SKM-1 treated with dmso at 0.1 percent for 144 hours (cell line): ENCODE measurements at regions not wholly inside any gene's neighbourhood (a gene's known extent, or its start where the extent isn't known, plus 50 kb on each side); places are given as distances from the start of the nearest gene placed in this dataset.

Source experiments
- DNase-seq: peaks from one replicate; lab custom pipeline; 2025; ENCODE audit not compliant: unreplicated experiment; lab: John Stamatoyannopoulos, UW

DNA sequence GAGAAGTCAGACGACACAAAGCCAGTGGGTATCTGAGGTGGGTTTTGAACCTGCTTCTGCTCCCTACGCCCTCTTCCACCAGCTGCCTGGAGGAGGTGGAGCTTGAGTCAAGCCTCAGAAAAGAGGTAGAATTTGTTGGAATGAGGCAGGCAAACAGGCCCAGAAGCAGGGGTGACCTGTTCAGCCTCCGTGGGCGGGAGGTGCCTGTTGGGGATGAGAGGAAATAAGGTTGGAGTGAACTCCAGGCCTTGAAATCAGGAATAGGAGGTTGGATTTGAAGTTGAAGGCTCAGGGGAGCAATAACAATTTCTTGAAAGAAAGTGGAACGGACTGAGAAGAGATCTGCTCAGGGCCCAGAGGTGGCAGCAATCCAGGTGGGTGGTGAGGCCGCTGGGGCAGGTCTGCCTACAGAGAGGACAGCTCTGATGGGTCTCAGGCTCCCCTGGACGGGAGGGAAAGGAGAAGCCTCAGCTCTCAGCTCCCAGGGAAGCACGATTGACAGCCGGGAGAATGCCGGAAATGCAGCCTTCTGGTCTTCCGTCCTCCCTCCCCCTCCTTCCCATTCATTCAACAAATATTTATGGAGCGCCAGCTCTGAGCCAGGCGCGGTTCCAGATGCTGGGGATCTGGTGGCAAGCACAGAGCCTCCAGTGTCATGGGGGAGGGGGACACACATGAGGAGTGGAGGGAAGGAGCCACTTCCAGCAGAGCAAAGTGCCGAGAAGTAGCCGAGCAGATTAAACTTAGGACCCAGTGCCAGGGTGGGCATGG is 61.9 kb upstream of the CIBAR2 start:
- DNase-seq = no peak

GRCh38 chr16:85174871-85175723 is 62.8 kb upstream of the CIBAR2 start:
- no peak for DNase-seq

GRCh38 chr16:85175724-85176233 is 63.5 kb upstream of the CIBAR2 start:
- DNase-seq = no peak

- no peak for DNase-seq
Measured at GRCh38 chr16:85176541-85177447, 64.5 kb upstream of the CIBAR2 start.

DNA sequence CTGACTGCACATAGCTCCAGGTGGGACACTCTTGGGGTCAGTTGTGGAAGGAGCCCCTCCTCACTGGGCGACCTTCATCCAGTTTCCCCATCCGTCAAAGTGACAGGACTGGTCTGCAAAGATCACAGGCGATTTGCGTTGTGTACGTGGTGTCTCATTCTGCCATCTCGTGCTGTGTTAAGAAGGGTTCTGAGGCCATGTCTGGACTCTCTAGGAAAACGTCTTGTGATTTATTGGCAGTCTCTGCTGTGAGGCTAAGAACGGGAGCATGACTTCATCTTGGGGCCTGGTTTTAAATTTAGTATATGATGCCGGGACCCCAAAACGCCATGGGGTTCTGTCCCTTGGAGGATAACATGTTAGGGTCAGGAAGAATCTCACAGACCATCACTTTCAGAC is 65.2 kb upstream of the CIBAR2 start:
- no peak for DNase-seq

DNA sequence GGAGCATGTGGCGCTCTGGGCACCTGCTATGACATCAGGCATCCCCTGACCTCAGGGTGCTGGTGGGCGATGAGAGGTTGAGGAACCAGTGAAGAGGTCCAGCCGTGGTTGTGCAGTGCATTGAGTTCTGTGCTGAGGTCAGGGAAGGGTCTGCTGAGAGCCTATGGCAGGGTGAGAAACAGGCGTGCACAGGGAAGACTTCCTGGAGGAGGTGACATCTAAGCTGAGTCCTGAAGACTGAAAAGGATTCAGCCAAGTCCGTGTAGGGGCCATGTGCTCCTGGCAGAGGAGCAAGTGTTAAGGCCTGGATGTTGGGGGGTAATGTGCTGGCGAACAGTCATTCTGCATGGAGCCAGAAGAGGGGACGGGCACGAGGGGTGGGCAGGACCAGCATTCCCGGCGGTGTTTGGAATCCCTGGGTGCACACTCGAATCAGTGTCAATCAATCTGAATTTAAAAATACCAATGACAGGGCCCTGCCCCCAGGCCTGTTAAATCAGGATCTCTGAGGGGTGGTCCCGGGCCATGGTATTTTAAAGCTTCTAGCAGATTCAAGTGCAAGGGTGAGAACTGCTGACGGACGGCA is 65.8 kb upstream of the CIBAR2 start:
- DNase-seq = no peak

- no peak for DNase-seq
Measured at GRCh38 chr16:85178596-85178995, 66.3 kb upstream of the CIBAR2 start.

- no peak for DNase-seq
Measured at GRCh38 chr16:85179344-85180046, 67.2 kb upstream of the CIBAR2 start.

GRCh38 chr16:85180047-85180826 is 68.0 kb upstream of the CIBAR2 start:
- DNase-seq = no peak

DNA sequence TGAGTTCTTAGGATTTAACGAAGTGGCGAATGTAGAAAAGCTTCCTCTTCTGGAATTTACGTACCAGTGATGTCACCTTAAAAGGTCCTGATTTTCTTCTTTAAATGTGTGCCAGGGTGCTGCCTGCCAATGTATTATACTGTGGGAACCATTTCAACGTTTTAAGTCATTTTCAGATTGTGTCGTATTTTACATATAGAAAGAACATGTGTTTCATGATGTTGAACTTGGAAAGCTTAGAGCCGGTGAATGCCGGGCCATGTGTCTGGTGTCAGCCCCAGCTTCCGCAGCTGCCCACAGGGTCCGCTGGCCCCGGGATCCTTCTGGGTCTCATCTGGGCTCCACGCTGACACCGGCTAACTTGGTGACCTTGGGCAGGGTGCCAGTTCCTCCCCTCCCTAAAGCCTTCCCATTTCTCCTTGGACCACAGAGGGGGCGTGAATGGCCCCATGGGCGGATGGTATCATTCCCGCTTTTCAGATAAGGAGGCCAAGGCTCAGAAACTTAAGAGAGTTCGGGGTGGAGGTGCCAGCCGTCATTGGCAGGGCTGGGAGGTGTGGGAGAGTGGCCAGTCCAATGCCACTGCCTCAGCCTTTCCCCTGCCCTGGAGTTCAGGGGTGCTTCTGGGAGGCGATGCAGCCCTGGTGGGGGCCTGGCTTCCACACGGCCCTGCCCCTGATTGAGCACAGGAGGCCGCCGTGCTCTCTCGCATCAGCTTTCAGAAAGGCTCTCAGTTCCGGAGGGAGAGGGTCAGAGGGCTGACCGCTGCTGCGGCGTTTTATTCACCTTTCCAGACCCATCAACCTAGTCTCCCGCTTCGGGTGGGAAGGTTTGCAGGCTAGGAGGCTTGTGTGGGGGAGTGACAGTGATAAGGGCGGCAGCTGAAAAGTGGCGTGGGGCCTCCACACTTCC is 68.8 kb upstream of the CIBAR2 start:
- no peak for DNase-seq

DNA sequence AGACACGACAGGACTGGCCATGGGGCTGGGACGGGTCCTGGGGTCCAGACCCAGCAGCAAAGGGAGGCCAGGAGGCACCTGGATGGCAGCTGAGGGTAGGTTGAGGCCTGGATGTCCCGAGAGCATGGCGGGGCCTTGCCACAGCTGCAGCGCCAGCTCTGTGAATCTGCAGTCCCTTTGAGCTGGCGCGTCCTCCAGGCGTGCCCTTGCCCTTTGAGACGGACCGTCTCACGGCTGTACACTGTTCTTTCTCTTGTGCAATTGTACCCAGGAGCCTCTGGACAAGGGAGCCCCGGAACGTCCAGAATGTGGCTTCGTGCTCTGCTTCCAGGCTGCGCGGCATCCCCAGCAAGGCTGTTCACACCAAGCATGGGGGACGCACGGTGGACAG is 69.5 kb upstream of the CIBAR2 start:
- no peak for DNase-seq

DNA sequence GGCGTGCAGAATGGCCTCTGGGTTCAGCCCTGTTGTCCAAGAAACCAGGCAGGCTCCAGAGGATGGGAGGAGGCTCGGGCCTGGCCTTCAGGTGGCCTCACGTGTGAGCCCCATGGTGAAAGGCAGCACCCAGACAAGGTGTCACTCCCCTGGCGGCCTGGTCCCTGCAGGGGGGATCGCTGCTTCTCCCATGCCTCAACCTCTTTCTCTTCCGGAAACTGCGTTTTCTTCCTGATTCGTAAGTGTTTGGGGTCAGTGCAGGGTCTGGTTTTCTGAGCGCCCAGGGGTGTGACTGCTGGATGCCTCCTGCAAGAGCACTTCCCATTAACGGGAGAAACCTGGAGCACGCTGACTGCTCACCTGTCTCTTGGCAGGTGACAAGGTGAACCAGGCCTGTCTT is 70.0 kb upstream of the CIBAR2 start:
- DNase-seq = no peak

GRCh38 chr16:85182774-85183173 is 70.5 kb upstream of the CIBAR2 start:
- DNase-seq = no peak

DNA sequence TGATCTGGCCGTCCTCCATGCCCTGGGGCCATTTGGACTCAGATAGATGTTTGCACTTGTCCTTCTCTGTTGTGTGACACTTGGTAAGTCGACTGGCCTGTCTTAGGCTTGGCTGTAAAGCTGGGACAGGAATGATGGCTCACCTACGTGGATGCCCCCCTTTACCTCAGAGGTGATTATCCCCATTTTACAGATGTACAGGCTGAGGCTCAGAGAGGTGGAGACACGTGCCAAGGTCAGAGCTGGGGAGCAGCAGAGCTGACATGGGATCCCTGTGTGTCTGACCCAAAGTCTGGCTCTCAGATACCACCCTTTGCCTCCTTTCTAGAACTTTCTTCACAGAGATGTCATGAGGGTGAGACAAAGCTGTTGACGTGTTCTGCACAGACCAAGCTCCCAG is 71.3 kb upstream of the CIBAR2 start:
- no peak for DNase-seq

DNA sequence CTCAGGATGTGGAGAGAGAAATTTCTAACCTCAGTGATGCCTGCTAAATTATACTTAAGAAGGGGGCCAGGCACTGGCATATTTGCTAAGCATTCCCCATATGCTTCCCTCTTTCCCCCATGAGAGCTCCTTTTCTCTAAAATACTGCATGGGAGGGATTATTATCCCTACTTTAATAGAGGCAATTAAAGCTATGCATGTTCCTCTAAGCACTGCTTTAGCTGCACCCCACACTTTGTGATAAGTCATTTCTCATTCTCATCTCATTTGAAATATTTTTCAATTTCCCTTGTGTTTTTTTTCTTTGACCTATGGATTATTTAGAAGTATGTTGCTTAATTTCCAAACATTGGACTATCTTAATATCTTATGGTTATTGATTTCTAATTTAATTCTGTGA is 72.1 kb upstream of the CIBAR2 start:
- no peak for DNase-seq

DNA sequence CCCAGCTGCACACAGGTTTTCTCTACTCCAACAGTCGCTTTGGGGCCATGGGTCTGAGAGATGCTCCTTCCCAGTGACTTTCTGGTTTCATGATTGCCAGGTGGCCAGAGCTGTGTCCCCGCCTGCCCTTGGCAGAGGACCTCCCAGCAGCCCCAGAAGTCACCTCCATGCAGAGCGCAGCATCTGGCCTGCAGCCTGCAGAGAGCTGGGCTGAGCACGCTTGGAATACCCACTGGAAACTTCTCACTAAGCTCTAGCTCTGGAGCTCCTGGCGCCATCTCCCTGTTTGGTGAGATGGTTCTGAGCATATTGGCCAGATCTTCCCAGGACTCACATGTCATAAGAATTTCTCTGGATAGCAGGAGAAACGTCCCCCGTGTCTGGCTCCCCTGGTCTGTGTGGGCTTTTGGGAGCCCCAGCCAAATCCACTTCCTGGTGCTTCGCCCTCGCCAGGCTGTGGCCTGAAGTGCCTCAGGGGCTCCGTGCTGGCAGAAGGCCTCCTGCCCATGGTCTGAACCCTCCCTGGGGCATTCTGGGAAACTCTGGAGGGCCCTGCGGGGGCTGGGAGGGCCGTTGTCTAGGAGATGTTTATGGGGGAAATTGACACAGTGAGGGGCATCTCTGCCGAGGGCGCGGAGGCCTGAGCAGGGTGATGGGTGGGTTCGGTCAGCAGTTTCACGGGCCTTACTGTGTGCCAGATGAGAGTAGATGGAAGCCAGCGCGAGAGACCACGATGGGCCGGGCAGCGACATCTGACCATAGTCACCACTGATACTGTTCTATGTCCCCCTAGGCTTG is 73.2 kb upstream of the CIBAR2 start:
- no peak for DNase-seq

- no peak for DNase-seq
Measured at GRCh38 chr16:85187002-85187401, 74.7 kb upstream of the CIBAR2 start.

GRCh38 chr16:85187447-85187846 is 75.2 kb upstream of the CIBAR2 start:
- no peak for DNase-seq
